H1 (cell line): ENCODE measurements at regions not wholly inside any gene's neighbourhood (a gene's known extent, or its start where the extent isn't known, plus 50 kb on each side); places are given as distances from the start of the nearest gene placed in this dataset.

Experiments
- CTCF ChIP-seq, 3 experiments: IDR thresholded peaks; 1 replicate in 2 of 3; 2 replicates in 1 of 3; pipeline versions ENCODE4 v1.5.1 to v1.6.1; 2011; ENCODE audit warnings: low read length in 3 of 3, mild to moderate bottlenecking in 3 of 3, inconsistent platforms in 2 of 3, low read depth in 1 of 3, moderate library complexity in 1 of 3; ENCODE audit not compliant: insufficient read depth in 1 of 3; ENCODE audit errors: control extremely low read depth in 1 of 3
- FOSL1 ChIP-seq: IDR thresholded peaks from 2 replicates; pipeline ENCODE4 v1.6.1; 2011; ENCODE audit warnings: mild to moderate bottlenecking, low read depth, low read length, moderate library complexity; ENCODE audit not compliant: insufficient read depth
- POLR2A ChIP-seq, 2 experiments: IDR thresholded peaks; 1 replicate in 1 of 2; 2 replicates in 1 of 2; pipeline ENCODE4 v1.6.1; 2011; ENCODE audit warnings: low read depth in 2 of 2, low read length in 2 of 2, mild to moderate bottlenecking in 2 of 2; ENCODE audit errors: control extremely low read depth in 1 of 2

DNA sequence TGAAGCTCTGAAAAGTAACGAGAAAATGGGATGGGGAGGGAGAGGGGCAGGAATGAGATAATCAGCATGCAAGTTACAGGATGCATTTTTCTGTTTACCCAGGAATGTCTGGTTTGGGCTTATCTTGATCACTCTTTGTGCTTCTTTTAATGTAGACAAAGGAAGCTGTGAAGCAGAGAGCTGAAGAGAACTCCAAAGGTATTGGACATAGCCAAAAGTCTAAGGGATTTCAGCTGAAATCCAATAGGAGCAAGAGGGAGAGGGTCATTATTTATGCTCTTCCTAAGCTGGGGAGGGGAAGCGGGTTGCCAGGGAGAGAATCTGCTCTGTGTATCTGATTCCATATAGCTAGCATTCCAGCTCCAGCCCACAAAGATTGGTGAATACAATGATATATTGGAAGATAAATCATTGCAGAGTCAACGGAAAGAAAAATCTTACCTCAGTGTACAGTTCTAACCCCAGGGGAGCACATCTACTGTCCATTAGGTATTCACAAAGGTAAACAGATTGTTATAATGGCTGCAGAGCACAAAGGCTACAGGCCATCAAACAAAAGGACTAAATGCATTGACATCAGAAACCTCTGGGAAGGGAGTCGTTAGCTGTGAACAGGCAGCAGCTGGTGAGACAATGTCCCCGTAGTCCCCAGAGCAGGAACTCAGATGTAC is 61.0 kb upstream of the PELI2 start:
- no peak for TF ChIP-seq CTCF (IDR thresholded peaks at IDR 0.05; ENCODE audit: control extremely low read depth in 1 of 3, insufficient read depth in 1 of 3, low read depth in 1 of 3, low read length in 3 of 3)
- TF ChIP-seq FOSL1, result no peak
- TF ChIP-seq POLR2A (IDR thresholded peaks at IDR 0.05; ENCODE audit: control extremely low read depth in 1 of 2, low read depth in 2 of 2, low read length in 2 of 2), result no peak
